Astrocyte (in vitro differentiated cells and primary cell): ENCODE measurements at regions not wholly inside any gene's neighbourhood (a gene's known extent, or its start where the extent isn't known, plus 50 kb on each side); places are given as distances from the start of the nearest gene placed in this dataset.

Source experiments
- DNase-seq: peaks from one replicate; pipeline ENCODE4 v3.0.0-alpha.2; 2010; ENCODE audit warnings: low read depth
- FAIRE-seq: peaks from 2 replicates; lab custom pipeline; 2011; peaks lifted over from hg19 to GRCh38; lab: Jason Lieb, UNC
- H2AFZ ChIP-seq: 2 replicates; pipeline ENCODE4 v1.6.0; 2012; ENCODE audit warnings: low read depth, low read length, inconsistent platforms
- H3K27ac ChIP-seq: 2 replicates; pipeline ENCODE4 v1.5.1; 2011; ENCODE audit warnings: low read depth, low read length, inconsistent platforms
- H3K27me3 ChIP-seq: 2 replicates; pipeline ENCODE4 v1.6.0; 2011; ENCODE audit warnings: low read length, inconsistent platforms; ENCODE audit not compliant: insufficient read depth
- H3K36me3 ChIP-seq: 2 replicates; pipeline ENCODE4 v1.5.1; 2011; ENCODE audit warnings: low read length, inconsistent platforms; ENCODE audit not compliant: insufficient read depth
- H3K4me1 ChIP-seq: 2 replicates; pipeline ENCODE4 v1.5.1; 2011; ENCODE audit warnings: low read length, inconsistent platforms; ENCODE audit not compliant: insufficient read depth
- H3K4me2 ChIP-seq: 2 replicates; pipeline ENCODE4 v1.6.0; 2012; ENCODE audit warnings: low read length, inconsistent platforms
- H3K4me3 ChIP-seq: 2 replicates; pipeline ENCODE4 v1.5.1; 2011; ENCODE audit warnings: low read depth, mild to moderate bottlenecking, low read length, inconsistent platforms; ENCODE audit not compliant: insufficient read depth
- H3K79me2 ChIP-seq: 2 replicates; pipeline ENCODE4 v1.6.0; 2012; ENCODE audit warnings: mild to moderate bottlenecking, low read length, inconsistent platforms; ENCODE audit not compliant: insufficient read depth
- H3K9ac ChIP-seq: 2 replicates; pipeline ENCODE4 v1.6.0; 2012; ENCODE audit warnings: mild to moderate bottlenecking, low read length, inconsistent platforms
- H3K9me3 ChIP-seq: 2 replicates; pipeline ENCODE4 v1.5.1; 2012; ENCODE audit warnings: low read depth, mild to moderate bottlenecking, low read length, inconsistent platforms; ENCODE audit not compliant: insufficient read depth
- H4K20me1 ChIP-seq: 2 replicates; pipeline ENCODE4 v1.6.0; 2012; ENCODE audit warnings: low read length, inconsistent platforms; ENCODE audit not compliant: insufficient read depth
- H3K27ac Mint-ChIP-seq: one replicate; pipeline ENCODE4 v1.8.0; 2021; ENCODE audit warnings: mild to moderate bottlenecking, mixed read lengths; ENCODE audit not compliant: unreplicated experiment
- H3K27me3 Mint-ChIP-seq: one replicate; pipeline ENCODE4 v1.8.0; 2021; ENCODE audit warnings: low read depth, mixed read lengths; ENCODE audit not compliant: unreplicated experiment
- H3K36me3 Mint-ChIP-seq: one replicate; pipeline ENCODE4 v1.8.0; 2021; ENCODE audit warnings: low read depth, mixed read lengths; ENCODE audit not compliant: unreplicated experiment
- H3K4me1 Mint-ChIP-seq: one replicate; pipeline ENCODE4 v1.8.0; 2021; ENCODE audit warnings: low read depth, mixed read lengths; ENCODE audit not compliant: unreplicated experiment
- H3K4me3 Mint-ChIP-seq: one replicate; pipeline ENCODE4 v1.8.0; 2021; ENCODE audit warnings: mild to moderate bottlenecking, moderate library complexity, mixed read lengths; ENCODE audit not compliant: unreplicated experiment
- H3K9me3 Mint-ChIP-seq: one replicate; pipeline ENCODE4 v1.8.0; 2021; ENCODE audit warnings: mild to moderate bottlenecking, mixed read lengths; ENCODE audit not compliant: unreplicated experiment
- EZH2 ChIP-seq: IDR thresholded peaks from 2 replicates; pipeline ENCODE4 v1.6.1; 2012; ENCODE audit warnings: mild to moderate bottlenecking, low read length, inconsistent platforms; ENCODE audit not compliant: insufficient read depth
- TF ChIP-seq, protein P1 (sequence below): IDR thresholded peaks from 2 replicates; pipeline ENCODE4 v1.5.1; 2011; ENCODE audit warnings: low read depth, mild to moderate bottlenecking, inconsistent platforms, low read length, moderate library complexity; ENCODE audit not compliant: insufficient read depth

DNA sequence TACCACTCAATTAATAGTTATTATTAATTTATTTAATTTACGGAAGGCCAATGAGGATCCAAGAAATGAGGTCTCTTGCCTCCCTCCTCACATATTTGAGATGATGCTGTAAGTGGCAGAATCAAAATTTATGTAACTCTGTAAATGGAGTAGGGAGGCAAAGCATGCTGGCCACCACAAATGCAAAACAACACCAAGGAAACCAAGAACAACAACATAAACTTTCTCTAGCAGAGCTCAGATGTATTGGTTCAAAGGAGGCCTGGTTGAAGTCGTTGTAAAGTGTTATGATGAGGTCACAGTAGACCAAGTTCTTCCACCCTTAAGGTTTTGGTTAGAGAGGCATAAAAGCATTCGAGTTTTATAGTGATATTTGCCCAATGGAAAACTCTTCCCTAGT, 194.8 kb upstream of the FAT1 start:
- Histone ChIP-seq H3K9me3 (no peaks in the 10 kb centered on the region), H3K4me3 (no peak overlapping the region), H4K20me1 (no peaks in the 10 kb centered on the region), H3K27me3 (no peaks in the 10 kb centered on the region), H3K9ac (no peak overlapping the region), H3K4me2 (no peak overlapping the region), H3K36me3 (no peaks in the 10 kb centered on the region), H3K4me1 (no peaks in the 10 kb centered on the region), H3K79me2 (no peaks in the 10 kb centered on the region), H3K27ac (no peak overlapping the region), H2AFZ (no peak overlapping the region)
- Mint-ChIP-seq H3K27me3 (no peaks in the 10 kb centered on the region), H3K4me3 (no peak overlapping the region), H3K36me3 (no peaks in the 10 kb centered on the region), H3K9me3 (peaks cover 5% of the 10 kb centered on the region), H3K27ac (peak overlapping the region; percentile 56), H3K4me1 (peaks cover 16% of the 10 kb centered on the region)
- FAIRE-seq = no peak
- DNase-seq = no peak
- no peak for TF ChIP-seq EZH2
- TF ChIP-seq, protein P1, sequence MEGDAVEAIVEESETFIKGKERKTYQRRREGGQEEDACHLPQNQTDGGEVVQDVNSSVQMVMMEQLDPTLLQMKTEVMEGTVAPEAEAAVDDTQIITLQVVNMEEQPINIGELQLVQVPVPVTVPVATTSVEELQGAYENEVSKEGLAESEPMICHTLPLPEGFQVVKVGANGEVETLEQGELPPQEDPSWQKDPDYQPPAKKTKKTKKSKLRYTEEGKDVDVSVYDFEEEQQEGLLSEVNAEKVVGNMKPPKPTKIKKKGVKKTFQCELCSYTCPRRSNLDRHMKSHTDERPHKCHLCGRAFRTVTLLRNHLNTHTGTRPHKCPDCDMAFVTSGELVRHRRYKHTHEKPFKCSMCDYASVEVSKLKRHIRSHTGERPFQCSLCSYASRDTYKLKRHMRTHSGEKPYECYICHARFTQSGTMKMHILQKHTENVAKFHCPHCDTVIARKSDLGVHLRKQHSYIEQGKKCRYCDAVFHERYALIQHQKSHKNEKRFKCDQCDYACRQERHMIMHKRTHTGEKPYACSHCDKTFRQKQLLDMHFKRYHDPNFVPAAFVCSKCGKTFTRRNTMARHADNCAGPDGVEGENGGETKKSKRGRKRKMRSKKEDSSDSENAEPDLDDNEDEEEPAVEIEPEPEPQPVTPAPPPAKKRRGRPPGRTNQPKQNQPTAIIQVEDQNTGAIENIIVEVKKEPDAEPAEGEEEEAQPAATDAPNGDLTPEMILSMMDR = no peak

DNA sequence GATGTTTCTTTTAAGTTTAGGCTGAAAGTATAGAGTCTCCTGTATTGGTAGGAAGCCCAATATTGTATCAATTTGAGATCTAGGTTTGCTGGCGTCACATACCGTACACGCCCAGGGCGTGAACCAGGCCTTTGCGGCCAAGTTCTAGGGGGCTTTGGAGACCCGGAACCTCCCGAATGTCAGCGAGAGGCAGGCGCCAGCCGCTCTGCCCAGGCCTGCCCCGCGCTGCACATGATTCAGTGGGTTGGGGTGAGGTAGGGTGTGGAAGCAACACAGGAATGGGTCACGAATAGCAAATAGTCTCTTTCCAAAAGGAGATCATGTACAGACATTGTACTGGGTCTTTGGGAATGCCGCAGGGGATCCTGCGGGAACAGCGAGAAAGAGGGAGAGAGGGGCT, 195.7 kb upstream of the FAT1 start:
- H3K4me3 Mint-ChIP-seq = no peak overlapping the region
- no peaks in the 10 kb centered on the region for H3K27me3 ChIP-seq
- H3K4me3 ChIP-seq = no peak overlapping the region
- no peaks in the 10 kb centered on the region for H3K4me1 ChIP-seq
- H3K9ac ChIP-seq = no peak overlapping the region
- H3K36me3 Mint-ChIP-seq = no peaks in the 10 kb centered on the region
- FAIRE-seq (no peak), DNase-seq (no peak)
- H4K20me1 ChIP-seq = no peaks in the 10 kb centered on the region
- H3K27ac Mint-ChIP-seq = peak overlapping the region; percentile 100
- H2AFZ ChIP-seq = no peak overlapping the region
- H3K27me3 Mint-ChIP-seq = no peaks in the 10 kb centered on the region
- H3K9me3 ChIP-seq = no peaks in the 10 kb centered on the region
- peaks cover 20% of the 10 kb centered on the region for H3K4me1 Mint-ChIP-seq
- H3K9me3 Mint-ChIP-seq = peaks cover 5% of the 10 kb centered on the region
- peak overlapping the region; percentile 64 for H3K27ac ChIP-seq
- H3K4me2 ChIP-seq = no peak overlapping the region
- TF ChIP-seq, protein P1 = no peak
- TF ChIP-seq EZH2 = no peak
- no peaks in the 10 kb centered on the region for H3K36me3 ChIP-seq
- H3K79me2 ChIP-seq = no peaks in the 10 kb centered on the region

DNA sequence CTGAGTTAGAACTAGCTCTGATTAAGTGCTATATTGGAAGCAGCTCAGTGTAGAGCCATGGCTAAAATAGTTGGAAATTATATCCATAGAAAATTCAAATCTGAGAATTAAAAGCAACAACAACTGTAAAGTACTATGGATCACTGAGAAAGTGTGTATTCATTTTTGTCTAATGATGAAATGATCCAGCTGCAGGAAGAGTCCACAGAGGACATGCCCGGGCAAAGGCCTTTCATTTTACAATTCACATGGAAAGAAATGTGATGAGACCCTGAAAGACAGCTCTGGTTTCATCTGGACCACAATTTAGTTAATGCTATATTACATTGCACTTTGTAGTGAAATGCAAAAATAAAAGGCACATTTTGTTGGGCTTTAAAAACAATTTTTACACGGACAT, 196.8 kb upstream of the FAT1 start:
- Histone ChIP-seq H3K9me3 (no peaks in the 10 kb centered on the region), H3K79me2 (no peaks in the 10 kb centered on the region), H4K20me1 (no peaks in the 10 kb centered on the region), H3K4me3 (no peak overlapping the region), H3K27me3 (no peaks in the 10 kb centered on the region), H3K9ac (peak overlapping the region; percentile 15), H3K36me3 (no peaks in the 10 kb centered on the region), H3K27ac (peak overlapping the region; percentile 64), H3K4me1 (peaks cover 3% of the 10 kb centered on the region), H2AFZ (no peak overlapping the region), H3K4me2 (no peak overlapping the region)
- DNase-seq (peak; percentile 58), FAIRE-seq (peak; percentile 47)
- Mint-ChIP-seq H3K27me3 (no peaks in the 10 kb centered on the region), H3K27ac (peak overlapping the region; percentile 100), H3K9me3 (peaks cover 5% of the 10 kb centered on the region), H3K36me3 (no peaks in the 10 kb centered on the region), H3K4me3 (no peak overlapping the region), H3K4me1 (peaks cover 23% of the 10 kb centered on the region)
- TF ChIP-seq, protein P1 = no peak
- no peak for TF ChIP-seq EZH2
